HEK293 (cell line): ENCODE measurements at regions not wholly inside any gene's neighbourhood (a gene's known extent, or its start where the extent isn't known, plus 50 kb on each side); places are given as distances from the start of the nearest gene placed in this dataset.

Experiments
- CTCF ChIA-PET: fragments of 350-600 bp; formaldehyde crosslinking; extraction: SDS; loops from one replicate; lab custom pipeline; 2021; ENCODE audit warnings: antibody characterized with exemption; lab: Yijun Ruan, JAX
- POLR2A ChIA-PET: fragments of 300-600 bp; formaldehyde crosslinking; extraction: SDS; loops from one replicate; lab custom pipeline; 2020; ENCODE audit warnings: antibody characterized with exemption, inconsistent platforms; lab: Yijun Ruan, JAX
- H3K27ac ChIP-seq: fragments of 200-500 bp; sonication (Bioruptor generic); 2 replicates; pipeline ENCODE4 v1.5.1; 2014; ENCODE audit warnings: low read depth, low read length, control low read depth, inconsistent platforms; ENCODE audit errors: extremely low read depth
- H3K36me3 ChIP-seq, 2 experiments: fragments of 200-500 bp in 1 of 2; sonication (Bioruptor generic) in 1 of 2; 1 replicate in 1 of 2; 2 replicates in 1 of 2; pipeline ENCODE4 v1.5.1; 2014 to 2017; ENCODE audit warnings: inconsistent platforms in 2 of 2, low read length in 2 of 2; ENCODE audit not compliant: control insufficient read depth in 2 of 2, insufficient read depth in 1 of 2
- H3K4me1 ChIP-seq: fragments of 200-500 bp; sonication (Bioruptor generic); 2 replicates; pipeline ENCODE4 v1.5.1; 2014; ENCODE audit warnings: mild to moderate bottlenecking, low read length, inconsistent platforms; ENCODE audit not compliant: control insufficient read depth, insufficient read depth
- H3K4me3 ChIP-seq: 2 replicates; pipeline ENCODE4 v1.5.1; 2011; ENCODE audit warnings: low read depth, mild to moderate bottlenecking, control low read depth, low read length, moderate library complexity
- H3K9me3 ChIP-seq: fragments of 200-500 bp; sonication (Bioruptor generic); 2 replicates; pipeline ENCODE4 v1.5.1; 2014; ENCODE audit warnings: low read depth, low read length, inconsistent platforms; ENCODE audit not compliant: control insufficient read depth, insufficient read depth
- GLI2 ChIP-seq: fragments of 450-650 bp; formaldehyde crosslinking; IDR thresholded peaks from 2 replicates; pipeline ENCODE4; 2017; ENCODE audit warnings: missing biosample characterization, missing genetic modification characterization, low read depth, borderline replicate concordance
- OSR2 ChIP-seq: fragments of 450-650 bp; formaldehyde crosslinking; IDR thresholded peaks from 2 replicates; pipeline ENCODE4 v1.5.1; 2016; ENCODE audit warnings: missing biosample characterization, missing genetic modification characterization
- PRDM10 ChIP-seq: fragments of 450-650 bp; formaldehyde crosslinking; IDR thresholded peaks from 2 replicates; pipeline ENCODE4 v1.5.1; 2016; ENCODE audit warnings: missing biosample characterization, missing genetic modification characterization
- PRDM4 ChIP-seq: fragments of 450-650 bp; formaldehyde crosslinking; IDR thresholded peaks from 2 replicates; pipeline ENCODE4 v1.5.1; 2017; ENCODE audit warnings: missing biosample characterization, missing genetic modification characterization
- PRDM6 ChIP-seq: fragments of 450-650 bp; formaldehyde crosslinking; IDR thresholded peaks from 2 replicates; pipeline ENCODE4 v1.5.1; 2017; ENCODE audit warnings: missing biosample characterization, missing genetic modification characterization
- SCRT1 ChIP-seq: fragments of 450-650 bp; formaldehyde crosslinking; IDR thresholded peaks from 2 replicates; pipeline ENCODE4 v1.5.1; 2016; ENCODE audit warnings: missing biosample characterization, missing genetic modification characterization, borderline replicate concordance
- SCRT2 ChIP-seq: fragments of 450-650 bp; formaldehyde crosslinking; IDR thresholded peaks from 2 replicates; pipeline ENCODE4 v1.5.1; 2016; ENCODE audit warnings: missing biosample characterization, missing genetic modification characterization
- SP3 ChIP-seq: fragments of 450-650 bp; formaldehyde crosslinking; IDR thresholded peaks from 2 replicates; pipeline ENCODE4 v1.5.1; 2016; ENCODE audit warnings: missing biosample characterization, missing genetic modification characterization
- YY1 ChIP-seq: fragments of 450-650 bp; formaldehyde crosslinking; IDR thresholded peaks from 2 replicates; pipeline ENCODE4 v1.5.1; 2018; ENCODE audit warnings: missing biosample characterization, missing genetic modification characterization
- ZFHX2 ChIP-seq: fragments of 450-650 bp; formaldehyde crosslinking; conservative IDR thresholded peaks from 2 replicates; pipeline ENCODE4 v1.5.1; 2016; ENCODE audit warnings: missing biosample characterization, missing genetic modification characterization
- ZFP3 ChIP-seq: fragments of 450-650 bp; formaldehyde crosslinking; IDR thresholded peaks from 2 replicates; pipeline ENCODE4 v1.5.1; 2016; ENCODE audit warnings: low read depth, missing biosample characterization, missing genetic modification characterization
- ZNF112 ChIP-seq: fragments of 450-650 bp; formaldehyde crosslinking; IDR thresholded peaks from 2 replicates; pipeline ENCODE4 v1.5.0; 2017; ENCODE audit warnings: missing biosample characterization, missing genetic modification characterization
- ZNF248 ChIP-seq: fragments of 450-650 bp; formaldehyde crosslinking; IDR thresholded peaks from 2 replicates; pipeline ENCODE4 v1.5.1; 2017; ENCODE audit warnings: missing biosample characterization, missing genetic modification characterization
- ZNF404 ChIP-seq: fragments of 450-650 bp; formaldehyde crosslinking; IDR thresholded peaks from 2 replicates; pipeline ENCODE4 v1.5.1; 2017; ENCODE audit warnings: missing biosample characterization, missing genetic modification characterization
- ZNF426 ChIP-seq: fragments of 450-650 bp; formaldehyde crosslinking; IDR thresholded peaks from 2 replicates; pipeline ENCODE4 v1.5.1; 2017; ENCODE audit warnings: missing biosample characterization, missing genetic modification characterization, mild to moderate bottlenecking, inconsistent platforms, moderate library complexity
- ZNF449 ChIP-seq: fragments of 450-650 bp; formaldehyde crosslinking; IDR thresholded peaks from 2 replicates; pipeline ENCODE4 v1.5.1; 2017; ENCODE audit warnings: missing biosample characterization, mild to moderate bottlenecking, missing genetic modification characterization, moderate library complexity
- ZNF548 ChIP-seq: fragments of 450-650 bp; formaldehyde crosslinking; IDR thresholded peaks from 2 replicates; pipeline ENCODE4 v1.5.1; 2016; ENCODE audit warnings: missing biosample characterization, missing genetic modification characterization
- ZNF549 ChIP-seq: fragments of 450-650 bp; IDR thresholded peaks from 2 replicates; pipeline ENCODE4 v1.5.1; 2018; ENCODE audit warnings: missing biosample characterization, missing genetic modification characterization, mild to moderate bottlenecking, inconsistent platforms, moderate library complexity
- ZNF600 ChIP-seq: fragments of 450-650 bp; formaldehyde crosslinking; IDR thresholded peaks from 2 replicates; pipeline ENCODE4 v1.5.1; 2016; ENCODE audit warnings: missing biosample characterization, missing genetic modification characterization
- ZNF645 ChIP-seq: fragments of 450-650 bp; formaldehyde crosslinking; IDR thresholded peaks from 2 replicates; pipeline ENCODE4; 2016; ENCODE audit warnings: missing biosample characterization, missing genetic modification characterization
- ZNF677 ChIP-seq: fragments of 450-650 bp; IDR thresholded peaks from 2 replicates; pipeline ENCODE4 v1.5.0; 2018; ENCODE audit warnings: missing biosample characterization, mild to moderate bottlenecking, missing genetic modification characterization, moderate library complexity
- ZNF76 ChIP-seq: fragments of 450-650 bp; formaldehyde crosslinking; IDR thresholded peaks from 2 replicates; pipeline ENCODE4; 2016; ENCODE audit warnings: low read depth, missing biosample characterization, missing genetic modification characterization, borderline replicate concordance
- ZNF776 ChIP-seq: fragments of 450-650 bp; formaldehyde crosslinking; IDR thresholded peaks from 2 replicates; pipeline ENCODE4 v1.5.0; 2017; ENCODE audit warnings: missing biosample characterization, missing genetic modification characterization, borderline replicate concordance
- ZSCAN23 ChIP-seq: fragments of 450-650 bp; formaldehyde crosslinking; IDR thresholded peaks from 2 replicates; pipeline ENCODE4 v1.5.1; 2016; ENCODE audit warnings: missing biosample characterization, missing genetic modification characterization

- H3K4me3 ChIP-seq: no peak overlapping the region
- H3K27ac ChIP-seq: no peak overlapping the region
- ChIA-PET POLR2A (no interaction called here), CTCF (interaction anchor here (0.7 to 0.8 kb wide), 2 partner anchors 14 to 17 kb away, joined by 3 to 7 read pairs; no protein-coding TSS in a partner anchor)
- TF ChIP-seq ZNF548 (tag by site-specific recombination) (no peak), GLI2 (no peak), ZNF677 (no peak), PRDM4 (tag by site-specific recombination) (no peak), ZNF600 (no peak), ZNF549 (tag by site-specific recombination) (no peak), ZNF248 (no peak), SCRT2 (tag by site-specific recombination) (no peak)
- no peaks in the 10 kb centered on the region for H3K4me1 ChIP-seq
- H3K36me3 ChIP-seq: no peaks in the 10 kb centered on the region
- H3K9me3 ChIP-seq: no peaks in the 10 kb centered on the region
Measured at GRCh38 chr6:28785962-28786679, 137.7 kb downstream of the TRIM27 start.

GRCh38 chr6:28789553-28790083 is 134.2 kb downstream of the TRIM27 start:
- Histone ChIP-seq H3K27ac (no peak overlapping the region), H3K36me3 (no peaks in the 10 kb centered on the region), H3K4me1 (no peaks in the 10 kb centered on the region), H3K4me3 (peak overlapping the region; percentile 77), H3K9me3 (no peaks in the 10 kb centered on the region)
- ChIA-PET CTCF (interaction anchor here (0.6 to 0.9 kb wide), 5 partner anchors 18 to 126 kb away, joined by 3 to 7 read pairs (median 4); no protein-coding TSS in a partner anchor), POLR2A (interaction anchor here (0.8 to 2.4 kb wide), 4 partner anchors 20 to 839 kb away, joined by 3 to 7 read pairs (median 6); no protein-coding TSS in a partner anchor)
- no peak for TF ChIP-seq ZFHX2
- TF ChIP-seq PRDM10 (tag by site-specific recombination): peak; percentile 68
- TF ChIP-seq ZNF449 (tag by site-specific recombination): no peak
- TF ChIP-seq ZNF404: no peak
- TF ChIP-seq ZNF426 (tag by site-specific recombination): no peak
- TF ChIP-seq PRDM6: peak; percentile 24; the same call in 1 of the 2 replicates
- TF ChIP-seq SCRT1 (tag by site-specific recombination): no peak
- TF ChIP-seq ZNF645 (tag by site-specific recombination): no peak
- no peak for TF ChIP-seq ZFP3 (tag by site-specific recombination)
- TF ChIP-seq SP3 (tag by site-specific recombination): no peak
- TF ChIP-seq ZNF112 (tag by site-specific recombination): no peak
- no peak for TF ChIP-seq ZSCAN23 (tag by site-specific recombination)
- TF ChIP-seq SCRT2 (tag by site-specific recombination): no peak
- TF ChIP-seq ZNF776: no peak
- TF ChIP-seq ZNF76: no peak; the same call in 1 of the 2 replicates
- no peak for TF ChIP-seq OSR2 (tag by site-specific recombination)
- TF ChIP-seq YY1 (tag by site-specific recombination): no peak
